Kidney epithelial cell (primary cell): ENCODE measurements at regions not wholly inside any gene's neighbourhood (a gene's known extent, or its start where the extent isn't known, plus 50 kb on each side); places are given as distances from the start of the nearest gene placed in this dataset.

Experiments used
- DNase-seq: peaks from one replicate; pipeline ENCODE4 v3.0.0-alpha.2; 2010; ENCODE audit warnings: low read depth
- H3K27me3 ChIP-seq: 2 replicates; pipeline ENCODE4 v1.6.0; 2011; ENCODE audit warnings: low read length; ENCODE audit not compliant: control insufficient read depth, insufficient read depth
- H3K36me3 ChIP-seq: 2 replicates; pipeline ENCODE4 v1.5.1; 2011; ENCODE audit warnings: low read length; ENCODE audit not compliant: control insufficient read depth, insufficient read depth
- H3K4me3 ChIP-seq: 2 replicates; pipeline ENCODE4 v1.5.1; 2011; ENCODE audit warnings: low read depth, mild to moderate bottlenecking, control low read depth, low read length
- CTCF ChIP-seq: IDR thresholded peaks from 2 replicates; pipeline ENCODE4 v1.5.1; 2011; ENCODE audit warnings: mild to moderate bottlenecking, moderate library complexity, low read length, control low read depth, inconsistent platforms; ENCODE audit not compliant: insufficient read depth, poor library complexity, severe bottlenecking

GRCh38 chr14:98136012-98136789, 1135.8 kb downstream of the BCL11B start:
- no peak for TF ChIP-seq CTCF
- Histone ChIP-seq H3K27me3 (peaks cover 6% of the 10 kb centered on the region), H3K4me3 (no peak overlapping the region), H3K36me3 (no peaks in the 10 kb centered on the region)
- DNase-seq = no peak

DNA sequence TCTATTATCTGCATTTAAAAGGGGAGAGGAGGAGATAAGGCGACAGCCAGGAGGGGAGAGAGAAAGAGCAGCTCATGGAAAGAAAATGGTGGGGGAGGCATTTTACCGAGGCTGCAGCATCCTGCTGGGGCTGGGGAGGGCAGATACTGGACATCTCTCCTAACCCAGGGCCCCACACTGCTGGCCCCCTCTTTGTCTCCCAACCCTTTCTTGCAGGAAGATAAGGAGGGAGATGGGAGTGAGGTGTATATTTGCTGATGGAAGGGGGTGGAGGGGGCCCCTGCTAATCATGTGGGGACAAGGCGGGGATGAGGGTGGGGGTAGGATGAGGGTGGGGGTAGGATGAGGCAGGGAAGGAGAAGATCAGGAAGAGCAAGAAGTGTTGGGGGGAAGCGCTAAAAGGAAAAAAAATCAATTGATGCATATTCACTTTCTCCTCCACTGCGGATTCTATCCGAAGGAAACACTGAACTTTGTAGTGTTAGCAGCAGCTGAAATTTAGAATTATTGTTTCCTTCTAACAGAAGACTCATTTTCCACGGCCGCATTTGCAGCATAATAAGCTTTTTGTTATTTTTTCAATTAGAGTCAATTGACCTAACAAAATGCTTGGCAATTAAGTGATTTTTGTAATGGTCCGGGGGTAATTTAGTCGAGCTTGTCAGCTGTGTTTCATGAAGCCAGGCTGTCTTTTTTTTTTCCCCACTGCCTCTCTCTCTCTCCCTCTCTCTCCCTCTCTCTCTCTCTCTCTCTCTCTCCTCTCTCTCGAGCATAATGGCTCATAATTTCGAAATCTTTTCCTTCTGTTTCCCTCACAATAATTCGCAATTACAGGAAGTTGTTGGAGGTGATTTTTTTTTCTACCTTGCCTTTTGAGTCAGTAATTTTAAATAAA, 1134.6 kb downstream of the BCL11B start:
- Histone ChIP-seq H3K4me3 (no peak overlapping the region), H3K36me3 (no peaks in the 10 kb centered on the region), H3K27me3 (peaks cover 6% of the 10 kb centered on the region)
- no peak for DNase-seq
- TF ChIP-seq CTCF = no peak

DNA sequence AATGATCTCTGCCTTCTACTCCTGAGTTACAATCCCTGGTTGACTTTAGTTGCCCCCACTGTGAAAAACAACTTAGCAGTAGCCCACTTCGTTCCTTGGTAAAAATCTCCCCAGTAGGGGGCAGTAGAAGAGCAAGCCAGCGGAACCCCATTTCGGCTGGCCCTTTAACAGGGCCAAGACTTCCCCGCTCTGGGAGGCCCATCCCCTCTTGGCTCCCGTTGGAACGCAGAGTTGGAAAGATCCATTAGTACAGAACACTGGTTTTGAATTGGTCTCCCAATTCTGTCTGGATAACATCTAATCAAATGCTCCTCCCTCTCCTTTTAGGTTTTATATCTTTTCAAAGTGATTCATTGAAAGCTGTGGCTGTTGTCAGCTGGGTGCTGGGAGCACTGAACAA, 1133.3 kb downstream of the BCL11B start:
- peaks cover 6% of the 10 kb centered on the region for H3K27me3 ChIP-seq
- H3K36me3 ChIP-seq = no peaks in the 10 kb centered on the region
- no peak overlapping the region for H3K4me3 ChIP-seq
- peak; percentile 65 for TF ChIP-seq CTCF
- DNase-seq = no peak

DNA sequence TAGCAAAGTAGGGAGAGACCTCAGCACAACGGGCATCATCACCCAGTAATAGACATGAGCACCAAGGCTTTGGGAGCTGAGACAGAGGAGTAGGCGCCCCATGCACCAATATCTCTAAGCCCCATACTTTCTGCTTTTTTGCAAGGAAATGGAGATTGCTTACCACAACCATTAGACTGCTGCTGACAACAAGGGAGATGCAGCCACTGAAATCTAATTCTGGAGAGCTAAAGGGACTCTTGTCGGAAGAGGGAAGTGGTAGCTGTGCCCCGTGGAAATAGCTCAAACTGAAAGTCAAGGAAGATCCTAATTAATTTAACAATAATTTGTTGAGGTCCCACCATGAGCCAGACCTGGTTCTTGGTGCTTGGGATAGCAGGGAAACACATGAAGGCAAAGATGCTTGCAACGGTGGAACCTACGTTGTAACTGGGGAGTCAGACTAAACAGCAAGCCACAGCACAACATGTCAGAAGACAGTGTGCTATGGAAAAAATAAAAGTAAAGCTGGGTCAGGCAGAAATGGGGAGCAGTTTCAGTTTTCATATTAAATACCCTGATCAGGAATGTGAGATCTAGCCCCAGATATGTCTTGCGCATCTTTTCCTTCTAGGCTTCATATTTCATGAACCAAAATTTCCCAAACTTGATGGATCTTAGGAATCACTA, 1131.0 kb downstream of the BCL11B start:
- no peak for TF ChIP-seq CTCF

GRCh38 chr14:98143566-98143965, 1128.4 kb downstream of the BCL11B start:
- H3K36me3 ChIP-seq = no peaks in the 10 kb centered on the region
- TF ChIP-seq CTCF = no peak
- H3K4me3 ChIP-seq = no peak overlapping the region
- no peak for DNase-seq
- no peaks in the 10 kb centered on the region for H3K27me3 ChIP-seq

More for the DNA sequence above, 1131.0 kb downstream of the BCL11B start:
- H3K27me3 ChIP-seq = peaks cover 2% of the 10 kb centered on the region
- no peak for DNase-seq
- H3K36me3 ChIP-seq = no peaks in the 10 kb centered on the region
- H3K4me3 ChIP-seq = no peak overlapping the region
